ENCODE measurements at regions not wholly inside any gene's neighbourhood (a gene's known extent, or its start where the extent isn't known, plus 50 kb on each side); places are given as distances from the start of the nearest gene placed in this dataset.
A peak's percentile ranks its signal among the peaks of the same experiment; 100 is the strongest.

GRCh38 chr3:153314038-153314437 is 152.0 kb downstream of the RAP2B start:
- no peak for DNase-seq

GRCh38 chr3:153315781-153316180 is 153.8 kb downstream of the RAP2B start:
- DNase-seq, result no peak

- peak; percentile 21 to 70 (median 50) for DNase-seq
Observed at GRCh38 chr3:153319705-153320554, 157.9 kb downstream of the RAP2B start.

- DNase-seq, result no peak
Observed at GRCh38 chr3:153320585-153321128, 158.6 kb downstream of the RAP2B start.

GRCh38 chr3:153328690-153329089 is 166.7 kb downstream of the RAP2B start:
- no peak for DNase-seq

GRCh38 chr3:153330901-153331300 is 168.9 kb downstream of the RAP2B start:
- no peak for DNase-seq

- DNase-seq, result no peak
Observed at GRCh38 chr3:153331676-153332075, 169.7 kb downstream of the RAP2B start.

- DNase-seq, result peak; percentile 47 to 84 (median 68)
Observed at GRCh38 chr3:153334558-153334957, 172.5 kb downstream of the RAP2B start.

GRCh38 chr3:153337369-153337768 is 175.3 kb downstream of the RAP2B start:
- DNase-seq, result no peak

GRCh38 chr3:153338487-153338886 is 176.5 kb downstream of the RAP2B start:
- DNase-seq, result peak; percentile 36 to 79 (median 62)

- no peak for DNase-seq
Observed at GRCh38 chr3:153339065-153339464, 177.0 kb downstream of the RAP2B start.

GRCh38 chr3:153343988-153344782 is 182.2 kb downstream of the RAP2B start:
- peak in 3 of 4 experiments; percentile 19 to 46 (median 44) for DNase-seq

- peak in 3 of 4 experiments; percentile 21 to 63 (median 39) for DNase-seq
Observed at GRCh38 chr3:153348457-153349107, 186.6 kb downstream of the RAP2B start.

GRCh38 chr3:153349108-153349499 is 187.1 kb downstream of the RAP2B start:
- no peak for DNase-seq

GRCh38 chr3:153350420-153350819 is 188.4 kb downstream of the RAP2B start:
- DNase-seq, result no peak

GRCh38 chr3:153354641-153355040 is 192.6 kb downstream of the RAP2B start:
- DNase-seq, result no peak

- peak in 1 of 4 experiments; percentile 4 for DNase-seq
Observed at GRCh38 chr3:153355559-153355958, 193.5 kb downstream of the RAP2B start.

GRCh38 chr3:153356908-153357307 is 194.9 kb downstream of the RAP2B start:
- no peak for DNase-seq

GRCh38 chr3:153357436-153357835 is 195.4 kb downstream of the RAP2B start:
- DNase-seq, result no peak

- DNase-seq, result no peak
Observed at GRCh38 chr3:153369561-153370374, 207.7 kb downstream of the RAP2B start.

- no peak for DNase-seq
Observed at GRCh38 chr3:153370680-153371079, 208.7 kb downstream of the RAP2B start.

- peak; percentile 6 to 53 (median 26) for DNase-seq
Observed at GRCh38 chr3:153372326-153372725, 210.3 kb downstream of the RAP2B start.
